ENCODE measurements at regions not wholly inside any gene's neighbourhood (a gene's known extent, or its start where the extent isn't known, plus 50 kb on each side); places are given as distances from the start of the nearest gene placed in this dataset.

DNA sequence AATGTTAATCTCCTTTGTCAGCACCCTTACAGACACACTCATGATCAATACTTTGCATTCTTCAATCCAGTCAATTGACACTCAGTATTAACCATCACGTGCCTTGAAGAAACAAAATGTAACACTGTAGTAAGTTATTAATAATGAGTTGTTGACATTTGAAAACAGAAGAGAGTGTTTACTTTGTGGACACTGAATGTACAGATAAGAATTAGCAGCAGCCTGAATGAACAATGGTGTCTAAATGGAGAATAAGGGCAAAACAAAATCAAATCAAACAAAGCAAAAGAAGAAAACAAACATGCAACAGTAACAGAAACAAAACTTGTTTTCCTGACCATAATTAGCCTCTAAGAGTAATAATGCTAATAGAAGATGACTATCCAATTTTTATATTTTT is 1191.1 kb upstream of the MIR17HG start:
- DNase-seq (ENCODE audit: low spot score) = no peak

DNA sequence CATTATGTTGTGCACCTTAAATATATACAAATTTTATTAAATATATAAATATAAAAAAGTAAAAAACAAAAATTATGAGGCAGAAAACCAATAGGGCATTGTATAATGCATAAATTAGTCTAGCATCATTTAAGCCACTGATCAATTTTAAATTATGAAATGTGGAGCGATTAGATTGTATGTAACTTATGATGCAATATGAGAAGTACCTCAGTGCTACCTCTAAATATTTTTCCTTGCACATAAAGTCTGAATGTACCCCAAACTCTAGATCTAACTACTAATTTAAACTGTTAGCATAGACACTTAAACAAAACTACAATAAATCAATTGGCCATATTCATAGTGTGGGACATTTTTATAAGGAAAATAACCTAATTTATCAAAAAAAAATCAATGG is 1178.5 kb upstream of the MIR17HG start:
- no peak for DNase-seq (ENCODE audit: low spot score)

GRCh38 chr13:90170208-90170607 is 1177.3 kb upstream of the MIR17HG start:
- no peak for DNase-seq (ENCODE audit: low spot score)

GRCh38 chr13:90171649-90172048 is 1175.8 kb upstream of the MIR17HG start:
- no peak for DNase-seq (ENCODE audit: low spot score)

DNA sequence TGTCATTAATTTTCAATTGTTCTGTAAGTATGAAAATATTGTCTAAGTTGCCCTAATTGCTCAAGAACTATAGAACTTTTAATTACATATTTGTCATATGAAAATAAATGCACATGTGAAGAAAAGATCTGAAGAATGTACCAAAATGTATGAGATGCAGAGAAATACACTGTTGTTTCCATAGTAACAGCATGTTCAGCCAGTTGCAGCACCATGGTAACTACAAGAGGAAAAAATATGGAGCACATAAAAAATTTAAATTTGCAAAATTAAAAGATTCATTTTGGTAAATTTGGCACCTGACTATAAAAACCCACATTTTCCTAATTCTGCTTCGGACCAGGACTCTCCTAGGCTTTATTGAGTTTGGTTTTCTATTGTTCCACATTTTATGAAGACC is 1170.0 kb upstream of the MIR17HG start:
- DNase-seq (ENCODE audit: low spot score) = no peak

- no peak for DNase-seq (ENCODE audit: low spot score)
These were observed 1163.1 kb upstream of the MIR17HG start for GRCh38 chr13:90184355-90184754.

DNA sequence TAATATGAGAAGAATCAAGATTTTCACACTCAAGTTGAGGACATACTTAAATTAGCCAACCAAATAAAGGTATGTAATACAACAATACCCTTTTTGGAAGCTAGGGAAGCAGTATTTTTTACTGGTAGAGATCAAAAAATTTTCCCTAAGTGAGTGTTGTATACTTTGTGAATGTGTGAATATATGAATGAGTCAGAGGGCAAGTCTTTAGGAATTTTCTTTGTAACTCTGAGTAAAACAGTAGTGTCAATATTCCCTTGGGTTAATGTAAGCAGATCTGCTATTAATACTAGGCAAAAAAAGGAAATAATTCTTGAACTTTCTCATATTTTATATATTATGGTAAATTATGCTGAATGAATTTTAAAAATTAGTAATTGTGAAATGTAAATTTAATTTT is 1161.8 kb upstream of the MIR17HG start:
- no peak for DNase-seq (ENCODE audit: low spot score)

DNA sequence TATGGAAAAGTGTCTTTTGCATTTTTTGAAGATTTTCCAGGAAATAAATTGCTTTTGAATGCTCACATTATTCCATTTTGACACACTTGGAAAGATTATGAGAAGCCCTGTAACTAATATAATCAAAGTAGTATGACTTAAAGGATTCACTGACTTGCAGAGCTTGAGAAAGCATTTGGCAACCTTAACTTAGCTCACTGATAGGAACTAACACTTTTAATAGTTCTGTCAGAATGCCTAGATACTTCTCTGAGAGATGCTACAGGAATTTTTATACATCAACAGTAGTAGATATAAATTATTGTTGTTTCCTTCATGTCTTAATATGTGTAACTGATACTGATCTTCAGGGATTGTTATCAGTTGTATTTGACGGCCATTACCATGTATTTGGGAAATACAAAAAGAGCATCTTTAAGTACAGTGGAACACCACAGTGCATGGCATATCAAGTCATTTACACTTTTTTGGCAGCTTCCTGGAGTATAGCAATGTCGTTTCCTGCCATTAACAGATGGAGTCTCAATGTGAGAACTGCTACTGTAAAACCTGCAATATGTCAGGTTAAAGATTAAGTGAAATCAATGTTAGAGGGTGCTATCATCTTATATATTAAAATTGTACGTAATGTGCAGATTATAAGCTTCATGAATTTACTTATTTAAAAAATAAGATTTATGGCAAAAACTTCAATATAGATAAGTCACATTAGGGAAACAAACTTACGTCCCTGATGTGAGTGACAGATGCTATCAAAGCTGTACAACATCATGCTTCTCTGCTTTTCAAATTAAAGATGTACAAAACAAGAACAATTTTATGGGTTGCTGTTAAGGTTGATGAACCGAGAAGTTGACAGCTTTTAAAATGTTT is 1159.8 kb upstream of the MIR17HG start:
- DNase-seq (ENCODE audit: low spot score) = no peak

GRCh38 chr13:90188351-90188636 is 1159.2 kb upstream of the MIR17HG start:
- DNase-seq (ENCODE audit: low spot score) = no peak

- no peak for DNase-seq (ENCODE audit: low spot score)
These were observed 1149.8 kb upstream of the MIR17HG start for GRCh38 chr13:90197722-90198121.

GRCh38 chr13:90201202-90201601 is 1146.3 kb upstream of the MIR17HG start:
- DNase-seq (ENCODE audit: low spot score) = no peak

- DNase-seq (ENCODE audit: low spot score) = no peak
These were observed 1145.6 kb upstream of the MIR17HG start for GRCh38 chr13:90201676-90202460.

GRCh38 chr13:90205081-90205480 is 1142.4 kb upstream of the MIR17HG start:
- DNase-seq (ENCODE audit: low spot score) = no peak

- no peak for DNase-seq (ENCODE audit: low spot score)
These were observed 1141.6 kb upstream of the MIR17HG start for GRCh38 chr13:90205911-90206310.

GRCh38 chr13:90217275-90217674 is 1130.2 kb upstream of the MIR17HG start:
- no peak for DNase-seq (ENCODE audit: low spot score)

DNA sequence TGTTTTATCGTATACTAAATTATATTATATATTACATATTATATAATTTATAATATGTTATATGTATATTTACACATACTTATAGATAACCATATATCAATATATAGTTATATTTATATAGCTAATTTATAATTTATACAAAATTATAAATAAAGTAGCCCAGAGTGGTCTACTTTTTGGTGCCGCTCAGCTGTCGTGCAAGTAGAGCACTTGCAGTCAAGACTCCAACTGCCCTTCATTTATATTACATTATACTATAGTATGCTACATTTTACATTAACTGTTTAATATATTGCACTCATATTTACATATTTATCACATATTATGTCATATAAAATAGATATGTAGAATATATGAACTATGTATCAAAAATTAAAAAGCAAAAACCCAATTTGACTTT is 1124.7 kb upstream of the MIR17HG start:
- DNase-seq (ENCODE audit: low spot score) = no peak

- DNase-seq (ENCODE audit: low spot score) = no peak
These were observed 1117.2 kb upstream of the MIR17HG start for GRCh38 chr13:90230311-90230710.

DNA sequence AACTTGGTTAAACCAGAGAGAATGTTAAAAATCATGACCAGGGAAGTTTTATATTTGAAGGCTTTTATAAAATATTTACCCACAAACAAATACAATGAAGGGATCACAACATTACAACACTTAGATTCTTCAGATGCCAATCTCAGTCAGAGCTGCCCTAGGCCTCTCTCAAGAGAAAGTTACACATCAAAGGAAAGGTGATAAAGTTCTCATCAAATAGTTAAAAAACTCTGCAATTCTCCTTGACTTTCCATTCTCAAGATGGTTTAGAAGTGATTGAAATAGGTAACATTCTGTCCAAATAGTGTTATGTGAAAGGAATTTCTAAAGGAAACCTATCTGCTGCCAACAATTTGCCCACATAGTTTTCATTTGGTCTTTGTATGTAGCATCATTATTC is 1115.2 kb upstream of the MIR17HG start:
- DNase-seq (ENCODE audit: low spot score) = no peak

GRCh38 chr13:90233933-90234672 is 1113.4 kb upstream of the MIR17HG start:
- DNase-seq (ENCODE audit: low spot score) = peak; percentile 12

DNA sequence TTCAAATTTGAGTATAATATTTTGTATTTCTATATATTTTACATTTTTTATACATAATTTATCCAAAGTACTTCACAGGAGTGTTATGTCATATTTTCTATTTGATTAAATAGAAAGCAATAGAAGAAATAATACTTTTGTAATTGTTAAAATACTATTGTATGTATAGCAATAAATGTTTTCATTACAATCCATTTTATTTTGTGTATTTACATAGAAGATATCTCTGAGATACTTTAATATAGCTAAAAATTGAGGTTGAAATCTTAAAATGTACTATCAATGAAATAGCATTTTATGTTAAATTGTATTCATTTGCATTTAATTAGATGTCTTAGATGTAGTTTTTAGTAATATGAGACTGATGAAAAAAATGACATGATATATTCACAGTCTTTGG is 1109.6 kb upstream of the MIR17HG start:
- no peak for DNase-seq (ENCODE audit: low spot score)

- no peak for DNase-seq (ENCODE audit: low spot score)
These were observed 1109.1 kb upstream of the MIR17HG start for GRCh38 chr13:90238413-90238812.

- no peak for DNase-seq (ENCODE audit: low spot score)
These were observed 1108.4 kb upstream of the MIR17HG start for GRCh38 chr13:90239130-90239529.

DNA sequence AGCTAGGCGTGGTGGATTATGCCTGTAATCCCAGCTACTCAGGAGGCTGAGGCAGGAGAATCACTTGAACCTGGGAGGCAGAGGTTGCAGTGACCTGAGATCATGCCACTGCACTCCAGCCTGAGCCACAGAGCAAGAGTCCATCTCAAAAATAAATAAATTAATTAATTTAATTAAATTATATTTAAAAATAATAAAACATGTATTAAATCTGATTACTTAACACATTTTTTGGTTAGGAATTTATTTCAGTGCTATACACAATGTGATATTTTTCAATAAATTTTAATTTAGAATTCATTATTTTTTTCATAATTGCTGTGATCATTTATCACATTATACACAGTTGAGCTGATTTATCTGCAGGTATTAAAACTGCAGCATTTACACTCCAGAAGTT is 1101.5 kb upstream of the MIR17HG start:
- DNase-seq (ENCODE audit: low spot score) = no peak

Measured in COLO829 (cell line).